Hepatocyte (in vitro differentiated cells): ENCODE measurements at regions not wholly inside any gene's neighbourhood (a gene's known extent, or its start where the extent isn't known, plus 50 kb on each side); places are given as distances from the start of the nearest gene placed in this dataset.

Source experiments
- CTCF ChIP-seq: fragments of 200-600 bp; sonication (generic); IDR thresholded peaks from 2 replicates; pipeline ENCODE4 v1.5.1; 2016; ENCODE audit warnings: antibody characterized with exemption, mild to moderate bottlenecking; ENCODE audit not compliant: poor library complexity
- EZH2 ChIP-seq: fragments of 200-600 bp; sonication (generic); IDR thresholded peaks from 2 replicates; pipeline ENCODE4 v1.6.1; 2016; ENCODE audit warnings: antibody characterized with exemption, mild to moderate bottlenecking, borderline replicate concordance
- EZH2phosphoT487 ChIP-seq: fragments of 200-600 bp; sonication (generic); IDR thresholded peaks from one replicate; pipeline ENCODE4 v1.6.1; 2018; ENCODE audit warnings: antibody characterized with exemption, mild to moderate bottlenecking, low read depth, moderate library complexity; ENCODE audit not compliant: unreplicated experiment, severe bottlenecking

DNA sequence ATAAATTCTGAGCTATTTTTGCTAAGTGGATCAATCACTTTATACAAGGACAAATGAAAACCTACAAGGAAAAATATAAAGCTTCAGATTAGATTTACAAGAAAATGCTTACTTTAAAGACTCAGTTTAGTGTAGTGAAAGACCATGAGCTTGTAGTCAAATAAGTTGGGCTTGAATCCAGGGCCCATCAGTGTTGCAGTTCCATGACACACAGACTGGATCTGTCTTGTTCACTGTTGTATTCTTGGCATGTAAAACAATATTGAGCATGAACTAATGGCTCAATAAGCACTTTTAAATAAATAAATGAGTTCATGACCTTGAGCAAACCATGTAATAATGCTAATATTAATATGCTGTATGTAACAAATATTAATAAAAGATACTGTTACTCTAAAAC is 164.6 kb upstream of the KCND2 start:
- TF ChIP-seq CTCF, result no peak
- no peak for TF ChIP-seq EZH2
- TF ChIP-seq EZH2phosphoT487, result no peak
